ENCODE measurements at regions not wholly inside any gene's neighbourhood (a gene's known extent, or its start where the extent isn't known, plus 50 kb on each side); places are given as distances from the start of the nearest gene placed in this dataset.

GRCh38 chr14:95014036-95014435 lies 143.3 kb downstream of the DICER1 start:
- Mint-ChIP-seq H3K9me3 (peaks cover 6% of the 10 kb centered on the region), H3K4me3 (no peak overlapping the region), H3K27me3 (ENCODE audit: low read depth) (no peaks in the 10 kb centered on the region), H3K36me3 (no peaks in the 10 kb centered on the region), H3K4me1 (peaks cover 12% of the 10 kb centered on the region), H3K27ac (no peak overlapping the region)
- TF ChIP-seq HMGXB4 (CRISPR knock-in tag; IDR thresholded peaks at IDR 0.05) = no peak
- ATAC-seq (no peak), DNase-seq (ENCODE audit: low spot score) (no peak)
- ChIA-PET CTCF (no interaction called here), POLR2A (no interaction called here)

GRCh38 chr14:95011445-95012006 lies 145.8 kb downstream of the DICER1 start:
- CTCF ChIA-PET = interaction anchor here (1.3 to 1.5 kb wide), 2 partner anchors 350 to 421 kb away, joined by 4 to 5 read pairs; no protein-coding TSS in a partner anchor
- H3K27ac Mint-ChIP-seq = no peak overlapping the region

More at GRCh38 chr14:95011445-95012006, 145.8 kb downstream of the DICER1 start:
- Mint-ChIP-seq H3K36me3 (no peaks in the 10 kb centered on the region), H3K9me3 (peaks cover 6% of the 10 kb centered on the region), H3K27me3 (ENCODE audit: low read depth) (no peaks in the 10 kb centered on the region), H3K4me1 (peaks cover 12% of the 10 kb centered on the region), H3K4me3 (no peak overlapping the region)
- POLR2A ChIA-PET = no interaction called here
- TF ChIP-seq ZBTB43 (CRISPR knock-in tag; IDR thresholded peaks at IDR 0.05) (no peak), ZNF138 (CRISPR knock-in tag; conservative IDR thresholded peaks at IDR 0.05) (no peak), SP1 (CRISPR knock-in tag; conservative IDR thresholded peaks at IDR 0.05) (no peak), ZNF671 (CRISPR knock-in tag; IDR thresholded peaks at IDR 0.05) (no peak), IRF2 (CRISPR knock-in tag; IDR thresholded peaks at IDR 0.05; ENCODE audit: borderline replicate concordance, low read depth) (no peak), FOXP1 (CRISPR knock-in tag; IDR thresholded peaks at IDR 0.05; ENCODE audit: borderline replicate concordance) (no peak), E2F1 (CRISPR knock-in tag; IDR thresholded peaks at IDR 0.05) (no peak), SMAD4 (CRISPR knock-in tag; IDR thresholded peaks at IDR 0.05) (no peak), ERG (CRISPR knock-in tag; IDR thresholded peaks at IDR 0.05) (no peak), MXD4 (CRISPR knock-in tag; IDR thresholded peaks at IDR 0.05; ENCODE audit: borderline replicate concordance) (no peak), ZNF512 (CRISPR knock-in tag; IDR thresholded peaks at IDR 0.05; ENCODE audit: borderline replicate concordance) (no peak), TEAD1 (CRISPR knock-in tag; IDR thresholded peaks at IDR 0.05) (no peak)
- ATAC-seq = no peak
- DNase-seq (ENCODE audit: low spot score) = no peak

Measured in WTC11 (cell line).